ENCODE measurements at regions not wholly inside any gene's neighbourhood (a gene's known extent, or its start where the extent isn't known, plus 50 kb on each side); places are given as distances from the start of the nearest gene placed in this dataset.
A peak's percentile ranks its signal among the peaks of the same experiment; 100 is the strongest.

DNA sequence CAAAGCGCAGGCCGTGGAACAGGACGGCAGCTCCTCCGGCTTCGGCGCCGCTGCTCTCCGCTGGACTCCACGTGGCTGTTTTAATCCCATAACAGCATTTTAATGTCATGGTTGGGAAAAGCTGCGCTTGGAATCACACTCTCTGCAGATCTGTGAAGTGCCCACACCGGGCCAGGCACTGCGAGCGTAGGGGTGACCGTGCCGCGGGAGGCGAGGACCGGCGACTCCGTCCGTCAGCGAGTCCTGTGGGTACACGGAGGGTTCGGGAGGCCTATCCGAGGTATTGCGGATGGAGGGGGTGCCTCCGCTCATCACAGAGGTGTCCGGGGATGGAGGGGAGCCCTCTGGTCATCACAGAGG lies 198.0 kb upstream of the SALL3 start:
- Histone ChIP-seq H3K27me3 (no peaks in the 10 kb centered on the region), H3K4me3 (no peak overlapping the region), H3K4me1 (no peaks in the 10 kb centered on the region), H3K27ac (no peak overlapping the region), H3K9me3 (no peaks in the 10 kb centered on the region), H3K36me3 (no peaks in the 10 kb centered on the region)
- intact Hi-C loops (cut with DNase I), result no loop called here
- WGBS, 4 donors, result 87 to 92% (median 90%) methylated on average over 20 to 28 of the region's 28 CpGs
- no peak for TF ChIP-seq POLR2A (IDR thresholded peaks at IDR 0.05)
- no peak for TF ChIP-seq CTCF (IDR thresholded peaks at IDR 0.05)
- no peak for ATAC-seq
- DNase-seq, result peak in 1 of 5 donors; percentile 35

- intact Hi-C loops (cut with DNase I), result no loop called here
- TF ChIP-seq CTCF (IDR thresholded peaks at IDR 0.05), result no peak
- H3K27ac ChIP-seq, result no peak overlapping the region
- ATAC-seq, result no peak
- no peaks in the 10 kb centered on the region for H3K4me1 ChIP-seq
- DNase-seq, result peak in 1 of 5 donors; percentile 43
- 75 to 86% (median 85%) methylated on average over 17 to 21 of the region's 21 CpGs for WGBS, 4 donors
- H3K4me3 ChIP-seq, result no peak overlapping the region
- H3K27me3 ChIP-seq, result no peaks in the 10 kb centered on the region
- H3K9me3 ChIP-seq, result no peaks in the 10 kb centered on the region
- H3K36me3 ChIP-seq, result no peaks in the 10 kb centered on the region
Measured at GRCh38 chr18:78782951-78783563, 196.6 kb upstream of the SALL3 start.

DNA sequence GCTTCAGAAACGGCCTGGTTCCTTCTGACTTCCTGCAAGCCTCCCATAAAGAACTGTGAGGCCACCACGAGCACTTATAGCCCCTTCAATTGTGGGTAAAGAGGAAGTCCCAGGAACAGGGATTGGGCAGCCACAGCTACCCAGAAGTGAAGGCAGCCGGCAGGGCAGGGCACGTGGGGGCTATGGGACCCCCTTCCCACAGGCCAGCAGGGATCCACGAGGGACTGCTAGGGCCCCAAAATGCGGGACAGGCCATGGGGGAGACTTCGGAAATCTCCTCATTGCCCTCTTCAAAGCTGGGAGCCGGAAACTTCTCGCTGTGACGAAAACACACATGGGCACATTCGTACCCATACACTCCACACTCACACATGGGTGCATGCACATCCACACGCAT lies 196.1 kb upstream of the SALL3 start:
- no peaks in the 10 kb centered on the region for H3K27me3 ChIP-seq
- intact Hi-C loops (cut with DNase I), result no loop called here

GRCh38 chr18:78784861-78785260 lies 194.8 kb upstream of the SALL3 start:
- WGBS, 4 donors, result 87 to 96% (median 92%) methylated on average over 5 of the region's 5 CpGs
- DNase-seq (peak in 1 of 5 donors; percentile 32), ATAC-seq (no peak)
- no peaks in the 10 kb centered on the region for H3K36me3 ChIP-seq
- H3K27ac ChIP-seq, result no peak overlapping the region
- no peak overlapping the region for H3K4me3 ChIP-seq
- peaks cover 0 to 5% (median 0%) of the 10 kb centered on the region in 9 donors for H3K27me3 ChIP-seq
- TF ChIP-seq POLR2A (IDR thresholded peaks at IDR 0.05) (no peak), CTCF (IDR thresholded peaks at IDR 0.05) (no peak)
- no peaks in the 10 kb centered on the region for H3K9me3 ChIP-seq
- no peaks in the 10 kb centered on the region for H3K4me1 ChIP-seq
- intact Hi-C loops (cut with DNase I), result no loop called here

More for the DNA sequence above, 196.1 kb upstream of the SALL3 start:
- Histone ChIP-seq H3K36me3 (no peaks in the 10 kb centered on the region), H3K9me3 (no peaks in the 10 kb centered on the region), H3K27ac (no peak overlapping the region), H3K4me3 (no peak overlapping the region), H3K4me1 (no peaks in the 10 kb centered on the region)
- 72 to 79% (median 74%) methylated on average over 12 of the region's 12 CpGs for WGBS, 4 donors
- TF ChIP-seq POLR2A (IDR thresholded peaks at IDR 0.05), result no peak
- no peak for TF ChIP-seq CTCF (IDR thresholded peaks at IDR 0.05)
- ATAC-seq, result no peak
- peak in 1 of 5 donors; percentile 14 for DNase-seq

All from heart left ventricle (tissue), 16 donors.